Naive thymus-derived CD4-positive, alpha-beta T cell (primary cell): ENCODE measurements at regions not wholly inside any gene's neighbourhood (a gene's known extent, or its start where the extent isn't known, plus 50 kb on each side); places are given as distances from the start of the nearest gene placed in this dataset.

Experiments used
- ATAC-seq: fragments of 150-1000 bp; cut with Tn5 transposase; 2 replicates; pipeline ENCODE4 v1.10.0; 2021; ENCODE audit warnings: mild to moderate bottlenecking, moderate library complexity
- CTCF ChIA-PET: fragments of 350-600 bp; sonication (Branson Sonifier 250); formaldehyde crosslinking; loops from one replicate; lab custom pipeline; 2021; ENCODE audit warnings: antibody characterized with exemption; lab: Charles Lee
- POLR2A ChIA-PET: fragments of 350-600 bp; sonication (Branson Sonifier 250); formaldehyde crosslinking; loops from one replicate; lab custom pipeline; 2021; ENCODE audit warnings: antibody characterized with exemption, inconsistent platforms; lab: Charles Lee
- DNase-seq, 9 donors: peaks; one replicate each; pipeline versions ENCODE4 v3.0.0 to v3.0.0-alpha.2; 2020 to 2022; ENCODE audit warnings: mixed read lengths in 1 of 9
- H3K27ac ChIP-seq: one replicate; pipeline ENCODE4 v1.7.0; 2013; ENCODE audit warnings: mild to moderate bottlenecking, low read depth, low read length, moderate library complexity
- H3K27me3 ChIP-seq, 2 donors: one replicate each; pipeline ENCODE4 v1.7.0; 2013; ENCODE audit warnings: low read length in 2 of 2, mild to moderate bottlenecking in 2 of 2, moderate library complexity in 2 of 2; ENCODE audit not compliant: control insufficient read depth in 2 of 2, insufficient read depth in 2 of 2
- H3K36me3 ChIP-seq, 3 experiments: 1 replicate in 2 of 3; 2 replicates in 1 of 3; pipeline ENCODE4 v1.7.0; 2013; ENCODE audit warnings: low read length in 3 of 3, mild to moderate bottlenecking in 3 of 3, moderate library complexity in 1 of 3; ENCODE audit not compliant: insufficient read depth in 3 of 3, control insufficient read depth in 2 of 3
- H3K4me1 ChIP-seq, 2 donors: one replicate each; pipeline ENCODE4 v1.7.0; 2013; ENCODE audit warnings: low read length in 2 of 2, mild to moderate bottlenecking in 2 of 2, moderate library complexity in 1 of 2; ENCODE audit not compliant: control insufficient read depth in 2 of 2, insufficient read depth in 2 of 2
- H3K4me3 ChIP-seq: 2 replicates; pipeline ENCODE4 v1.7.0; 2013; ENCODE audit warnings: mild to moderate bottlenecking, low read length
- H3K9me3 ChIP-seq, 3 experiments: 1 replicate in 2 of 3; 2 replicates in 1 of 3; pipeline ENCODE4 v1.7.0; 2013; ENCODE audit warnings: low read length in 3 of 3; ENCODE audit not compliant: control insufficient read depth in 2 of 3
- H3K27ac Mint-ChIP-seq, 9 donors: one replicate each; pipeline ENCODE4 v1.8.0; 2020 to 2022; ENCODE audit warnings: mixed read lengths in 9 of 9, mild to moderate bottlenecking in 8 of 9, moderate library complexity in 5 of 9, inconsistent platforms in 2 of 9
- H3K27me3 Mint-ChIP-seq, 5 donors: one replicate each; pipeline ENCODE4 v1.8.0; 2021 to 2022; ENCODE audit warnings: mixed read lengths in 5 of 5, mild to moderate bottlenecking in 1 of 5
- H3K36me3 Mint-ChIP-seq, 5 donors: one replicate each; pipeline ENCODE4 v1.8.0; 2020 to 2022; ENCODE audit warnings: mixed read lengths in 5 of 5, mild to moderate bottlenecking in 3 of 5, inconsistent platforms in 1 of 5
- H3K4me1 Mint-ChIP-seq, 7 donors: one replicate each; pipeline ENCODE4 v1.8.0; 2020 to 2022; ENCODE audit warnings: mixed read lengths in 7 of 7, mild to moderate bottlenecking in 3 of 7, inconsistent platforms in 1 of 7
- H3K4me3 Mint-ChIP-seq, 10 donors: one replicate each; pipeline ENCODE4 v1.8.0; 2020 to 2022; ENCODE audit warnings: mild to moderate bottlenecking in 10 of 10, mixed read lengths in 10 of 10, moderate library complexity in 6 of 10, inconsistent platforms in 2 of 10
- H3K9me3 Mint-ChIP-seq, 11 donors: one replicate each; pipeline ENCODE4 v1.8.0; 2020 to 2022; ENCODE audit warnings: mixed read lengths in 11 of 11, mild to moderate bottlenecking in 4 of 11, inconsistent platforms in 1 of 11, moderate library complexity in 1 of 11
- intact Hi-C, 2 donors: fragments of 100-400 bp; cut with micrococcal nuclease; formaldehyde crosslinking; loops; one replicate each; pipeline ENCODE4 v1.15.1; 2023

DNA sequence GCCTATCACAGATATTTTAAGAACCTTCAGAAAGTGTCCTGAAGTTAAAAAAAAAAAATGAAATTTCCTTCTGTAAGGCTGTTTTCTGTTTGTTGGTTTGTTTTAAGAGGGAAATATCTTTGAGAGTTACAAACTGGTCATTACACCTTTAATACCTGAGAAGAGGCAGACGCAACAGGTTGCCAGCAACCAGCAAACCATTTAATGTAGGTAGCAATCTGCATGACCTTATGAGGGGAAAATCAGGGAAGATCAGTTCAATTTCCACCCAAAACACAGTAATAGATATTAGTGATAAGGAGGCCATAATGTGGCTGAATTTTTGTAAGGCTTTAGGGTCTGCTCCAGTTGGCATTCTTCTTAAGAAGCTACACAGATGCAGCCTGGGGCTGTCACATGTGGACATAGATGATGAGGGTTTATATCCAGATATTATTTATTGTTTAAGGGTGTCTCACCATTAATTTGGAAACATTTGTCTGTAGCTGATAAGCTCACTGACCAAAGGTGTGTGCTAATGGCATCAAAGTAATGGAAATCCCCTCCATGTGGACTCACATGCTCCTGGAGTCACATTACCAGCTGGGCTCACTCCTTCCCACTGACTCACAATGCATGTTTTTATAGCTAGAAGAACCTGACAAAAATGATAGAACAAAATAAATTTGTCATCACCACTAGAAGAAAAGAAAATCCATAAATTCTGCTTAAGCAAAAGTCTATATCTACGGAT lies 83.5 kb upstream of the DTNA start:
- Histone ChIP-seq H3K36me3 (no peaks in the 10 kb centered on the region), H3K27ac (no peak overlapping the region), H3K27me3 (no peaks in the 10 kb centered on the region), H3K9me3 (no peaks in the 10 kb centered on the region), H3K4me1 (no peaks in the 10 kb centered on the region), H3K4me3 (no peak overlapping the region)
- Mint-ChIP-seq H3K4me3 (no peak overlapping the region), H3K4me1 (no peaks in the 10 kb centered on the region), H3K36me3 (no peaks in the 10 kb centered on the region), H3K9me3 (peaks cover 0 to 9% (median 0%) of the 10 kb centered on the region in 11 donors), H3K27me3 (peaks cover 0 to 8% (median 4%) of the 10 kb centered on the region in 5 donors), H3K27ac (no peak overlapping the region)
- intact Hi-C loops, result no loop called here
- ChIA-PET POLR2A (no interaction called here), CTCF (interaction anchor here (0.7 kb wide), 1 partner anchor 14 kb away, joined by 3 read pairs; no protein-coding TSS in a partner anchor)
- ATAC-seq, result no peak
- no peak for DNase-seq

- Mint-ChIP-seq H3K27ac (no peak overlapping the region), H3K36me3 (no peaks in the 10 kb centered on the region), H3K9me3 (peaks cover 0 to 9% (median 0%) of the 10 kb centered on the region in 11 donors), H3K27me3 (peaks cover 0 to 8% (median 4%) of the 10 kb centered on the region in 5 donors), H3K4me1 (no peaks in the 10 kb centered on the region), H3K4me3 (no peak overlapping the region)
- no peaks in the 10 kb centered on the region for H3K27me3 ChIP-seq
- no peak overlapping the region for H3K4me3 ChIP-seq
- H3K36me3 ChIP-seq, result no peaks in the 10 kb centered on the region
- H3K27ac ChIP-seq, result no peak overlapping the region
- ChIA-PET POLR2A (no interaction called here), CTCF (interaction anchor here (0.7 kb wide), 1 partner anchor 13 kb away, joined by 3 read pairs; no protein-coding TSS in a partner anchor)
- H3K4me1 ChIP-seq, result no peaks in the 10 kb centered on the region
- ATAC-seq, result no peak
- no peak for DNase-seq
- H3K9me3 ChIP-seq, result no peaks in the 10 kb centered on the region
- intact Hi-C loops, result no loop called here
Observed at GRCh38 chr18:34627137-34627920, 82.8 kb upstream of the DTNA start.

DNA sequence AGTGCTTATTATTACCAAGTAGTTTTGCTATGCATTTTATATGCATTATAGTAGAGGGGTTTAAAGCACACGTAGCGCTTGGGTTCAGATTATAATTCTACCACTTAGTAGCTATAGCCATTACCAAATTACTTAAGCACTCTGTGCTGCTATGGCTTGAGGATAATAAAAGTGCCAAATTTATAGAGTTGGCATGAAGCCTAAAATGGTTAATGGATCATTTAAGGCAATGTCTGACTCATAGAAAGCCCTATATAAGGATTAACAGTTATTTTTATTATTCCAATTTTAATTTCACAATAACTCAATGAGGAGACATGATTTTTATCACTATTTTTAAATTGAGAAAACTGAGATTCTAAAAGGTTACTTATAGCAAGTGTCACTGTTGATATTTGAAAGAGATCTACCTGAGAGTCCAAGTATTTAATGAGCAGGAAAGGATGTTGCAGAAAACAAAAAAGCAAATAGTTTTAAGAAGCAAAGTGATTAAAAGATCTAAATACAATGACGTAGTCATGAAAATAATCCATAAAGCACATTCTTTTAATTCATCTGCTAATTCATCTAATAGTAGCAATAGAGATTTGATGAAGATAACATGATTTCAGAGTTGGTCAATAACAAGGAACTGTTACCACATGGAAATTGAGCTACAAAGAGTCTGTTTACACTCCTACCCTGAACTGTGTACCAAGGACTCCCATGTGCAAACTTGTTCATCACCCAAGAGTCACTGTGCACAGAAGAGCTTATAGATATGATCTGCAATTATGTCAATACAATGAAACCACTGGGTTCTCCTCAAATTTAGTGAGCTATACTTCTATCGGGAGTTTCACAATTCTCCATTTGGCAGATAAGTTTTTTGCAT lies 78.8 kb upstream of the DTNA start:
- Histone ChIP-seq H3K4me3 (no peak overlapping the region), H3K36me3 (no peaks in the 10 kb centered on the region), H3K27me3 (no peaks in the 10 kb centered on the region), H3K9me3 (no peaks in the 10 kb centered on the region), H3K4me1 (no peaks in the 10 kb centered on the region), H3K27ac (no peak overlapping the region)
- H3K9me3 Mint-ChIP-seq, result peaks cover 0 to 7% (median 0%) of the 10 kb centered on the region in 11 donors
- H3K4me1 Mint-ChIP-seq, result no peaks in the 10 kb centered on the region
- H3K4me3 Mint-ChIP-seq, result no peak overlapping the region
- no peak overlapping the region for H3K27ac Mint-ChIP-seq
- POLR2A ChIA-PET, result no interaction called here
- DNase-seq, result no peak
- CTCF ChIA-PET, result no interaction called here
- H3K36me3 Mint-ChIP-seq, result no peaks in the 10 kb centered on the region
- H3K27me3 Mint-ChIP-seq, result peaks cover 0 to 8% (median 3%) of the 10 kb centered on the region in 5 donors
- intact Hi-C loops, result no loop called here
- no peak for ATAC-seq

- H3K27me3 ChIP-seq, result no peaks in the 10 kb centered on the region
- ChIA-PET CTCF (no interaction called here), POLR2A (no interaction called here)
- Mint-ChIP-seq H3K9me3 (peaks cover 0 to 6% (median 0%) of the 10 kb centered on the region in 11 donors), H3K27ac (no peak overlapping the region), H3K27me3 (peaks cover 0 to 8% (median 3%) of the 10 kb centered on the region in 5 donors), H3K36me3 (no peaks in the 10 kb centered on the region), H3K4me3 (no peak overlapping the region), H3K4me1 (no peaks in the 10 kb centered on the region)
- H3K4me1 ChIP-seq, result no peaks in the 10 kb centered on the region
- no peaks in the 10 kb centered on the region for H3K9me3 ChIP-seq
- H3K4me3 ChIP-seq, result no peak overlapping the region
- intact Hi-C loops, result no loop called here
- no peak for ATAC-seq
- DNase-seq, result no peak
- no peaks in the 10 kb centered on the region for H3K36me3 ChIP-seq
- H3K27ac ChIP-seq, result no peak overlapping the region
Observed at GRCh38 chr18:34632321-34632720, 77.8 kb upstream of the DTNA start.

DNA sequence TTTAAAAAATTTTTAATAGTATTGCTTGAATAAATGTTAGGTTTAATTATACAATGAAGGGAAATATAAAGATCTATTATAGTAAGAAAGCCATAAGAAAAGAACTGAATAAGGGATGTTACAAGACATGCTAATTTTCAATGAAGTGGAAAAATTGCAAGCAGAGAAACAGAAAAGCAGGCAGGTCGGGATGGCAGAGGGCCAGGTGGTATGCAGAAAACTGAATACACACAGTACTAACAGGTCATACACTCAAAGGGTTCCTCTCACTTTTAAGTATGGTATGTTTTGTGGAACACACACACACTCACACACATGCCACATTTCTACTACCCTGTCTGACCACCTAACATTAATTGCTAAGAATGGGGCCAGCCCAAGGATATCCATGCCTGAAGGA lies 76.7 kb upstream of the DTNA start:
- Mint-ChIP-seq H3K4me1 (no peaks in the 10 kb centered on the region), H3K4me3 (no peak overlapping the region), H3K27ac (no peak overlapping the region), H3K36me3 (no peaks in the 10 kb centered on the region), H3K27me3 (peaks cover 0 to 8% (median 3%) of the 10 kb centered on the region in 5 donors), H3K9me3 (peaks cover 0 to 4% (median 0%) of the 10 kb centered on the region in 11 donors)
- ATAC-seq (no peak), DNase-seq (no peak)
- no peak overlapping the region for H3K4me3 ChIP-seq
- intact Hi-C loops, result no loop called here
- ChIA-PET CTCF (no interaction called here), POLR2A (no interaction called here)
- H3K9me3 ChIP-seq, result no peaks in the 10 kb centered on the region
- H3K4me1 ChIP-seq, result no peaks in the 10 kb centered on the region
- H3K36me3 ChIP-seq, result no peaks in the 10 kb centered on the region
- no peaks in the 10 kb centered on the region for H3K27me3 ChIP-seq
- no peak overlapping the region for H3K27ac ChIP-seq

DNA sequence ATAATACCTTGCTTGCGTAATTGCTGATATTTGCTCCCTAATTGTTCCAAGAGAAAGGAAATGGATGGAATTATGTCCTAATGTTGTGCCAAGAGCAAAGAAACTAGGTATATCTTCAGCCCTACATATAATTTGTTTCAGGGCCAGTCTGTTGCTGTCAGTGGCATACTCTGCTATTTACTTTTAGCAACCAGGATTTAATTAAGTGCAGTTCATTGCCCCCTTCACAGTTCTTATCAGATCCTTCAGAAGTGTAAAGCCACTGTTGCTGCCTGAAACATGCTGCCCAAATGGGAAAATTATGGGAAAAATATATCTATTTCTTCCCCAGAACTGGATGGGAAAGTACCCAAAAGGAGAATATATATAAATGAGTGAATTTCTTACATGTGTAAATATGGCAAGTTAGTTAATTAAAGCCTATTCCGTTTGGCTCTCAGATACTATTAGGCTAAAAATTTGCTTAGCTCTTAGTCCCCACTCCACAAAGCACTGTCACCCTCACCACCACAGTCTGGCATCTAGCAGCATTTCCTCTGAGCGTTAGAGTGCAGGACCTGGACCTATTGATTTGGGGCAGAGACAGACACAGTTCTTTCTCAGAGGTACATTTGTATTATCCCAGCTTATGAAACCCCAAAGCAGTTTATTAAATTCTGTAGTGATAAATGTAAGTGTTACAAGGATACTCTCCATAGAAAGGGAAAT lies 72.8 kb upstream of the DTNA start:
- no peaks in the 10 kb centered on the region for H3K27me3 ChIP-seq
- H3K4me1 ChIP-seq, result no peaks in the 10 kb centered on the region
- H3K27me3 Mint-ChIP-seq, result peaks cover 0 to 3% (median 0%) of the 10 kb centered on the region in 5 donors
- no peaks in the 10 kb centered on the region for H3K36me3 Mint-ChIP-seq
- no peak for ATAC-seq
- no peak overlapping the region for H3K4me3 Mint-ChIP-seq
- H3K9me3 Mint-ChIP-seq, result no peaks in the 10 kb centered on the region
- H3K4me3 ChIP-seq, result no peak overlapping the region
- DNase-seq, result no peak
- POLR2A ChIA-PET, result no interaction called here
- no peak overlapping the region for H3K27ac Mint-ChIP-seq
- no peaks in the 10 kb centered on the region for H3K36me3 ChIP-seq
- H3K27ac ChIP-seq, result no peak overlapping the region
- CTCF ChIA-PET, result no interaction called here
- intact Hi-C loops, result no loop called here
- H3K4me1 Mint-ChIP-seq, result no peaks in the 10 kb centered on the region
- H3K9me3 ChIP-seq, result no peaks in the 10 kb centered on the region
